ENCODE measurements at regions not wholly inside any gene's neighbourhood (a gene's known extent, or its start where the extent isn't known, plus 50 kb on each side); places are given as distances from the start of the nearest gene placed in this dataset.
"Not testable (repeated sequence)": the region's sequence is repeated elsewhere in the genome, so short reads cannot be mapped to it uniquely, and the experiment has no call there.

GRCh38 chr12:4158306-4158705 is 115.3 kb upstream of the CCND2 start:
- DNase-seq (ENCODE audit: low spot score) = no peak
- FAIRE-seq = no peak

- DNase-seq (ENCODE audit: low spot score) (no peak), FAIRE-seq (no peak)
Observed at GRCh38 chr12:4157122-4157521, 116.4 kb upstream of the CCND2 start.

- FAIRE-seq (no peak), DNase-seq (ENCODE audit: low spot score) (no peak)
Observed at GRCh38 chr12:4156317-4156716, 117.2 kb upstream of the CCND2 start.

GRCh38 chr12:4154672-4155225 is 118.8 kb upstream of the CCND2 start:
- FAIRE-seq = no peak
- no peak for DNase-seq (ENCODE audit: low spot score)

- FAIRE-seq (no peak), DNase-seq (ENCODE audit: low spot score) (no peak)
Observed at GRCh38 chr12:4153343-4153892, 120.1 kb upstream of the CCND2 start.

- DNase-seq (ENCODE audit: low spot score) (no peak), FAIRE-seq (no peak)
Observed at GRCh38 chr12:4152145-4152795, 121.3 kb upstream of the CCND2 start.

- FAIRE-seq = no peak
Observed at GRCh38 chr12:4151362-4152121, 122.0 kb upstream of the CCND2 start.

GRCh38 chr12:4150355-4150754 is 123.2 kb upstream of the CCND2 start:
- not testable (repeated sequence) for DNase-seq (ENCODE audit: low spot score); FAIRE-seq

More at GRCh38 chr12:4151362-4152121, 122.0 kb upstream of the CCND2 start:
- DNase-seq (ENCODE audit: low spot score) = no peak

GRCh38 chr12:4148418-4149056 is 125.0 kb upstream of the CCND2 start:
- FAIRE-seq (no peak), DNase-seq (ENCODE audit: low spot score) (no peak)

- DNase-seq (ENCODE audit: low spot score) (no peak), FAIRE-seq (no peak)
Observed at GRCh38 chr12:4147031-4147481, 126.5 kb upstream of the CCND2 start.

- FAIRE-seq = no peak
Observed at GRCh38 chr12:4145990-4146859, 127.3 kb upstream of the CCND2 start.

GRCh38 chr12:4144676-4145075 is 128.9 kb upstream of the CCND2 start:
- FAIRE-seq (no peak), DNase-seq (ENCODE audit: low spot score) (no peak)

More at GRCh38 chr12:4145990-4146859, 127.3 kb upstream of the CCND2 start:
- DNase-seq (ENCODE audit: low spot score) = no peak

- no peak for DNase-seq (ENCODE audit: low spot score)
- FAIRE-seq = no peak
Observed at GRCh38 chr12:4143896-4144295, 129.7 kb upstream of the CCND2 start.

- DNase-seq (ENCODE audit: low spot score) = no peak
- FAIRE-seq = no peak
Observed at GRCh38 chr12:4141348-4142270, 132.0 kb upstream of the CCND2 start.

GRCh38 chr12:4140581-4141301 is 132.8 kb upstream of the CCND2 start:
- FAIRE-seq (no peak), DNase-seq (ENCODE audit: low spot score) (no peak)

GRCh38 chr12:4139191-4139590 is 134.4 kb upstream of the CCND2 start:
- no peak for FAIRE-seq
- DNase-seq (ENCODE audit: low spot score) = no peak

GRCh38 chr12:4138532-4138931 is 135.0 kb upstream of the CCND2 start:
- FAIRE-seq; DNase-seq (ENCODE audit: low spot score): not testable (repeated sequence)

GRCh38 chr12:4138051-4138450 is 135.5 kb upstream of the CCND2 start:
- DNase-seq (ENCODE audit: low spot score) (no peak), FAIRE-seq (no peak)

GRCh38 chr12:4137441-4137840 is 136.1 kb upstream of the CCND2 start:
- no peak for FAIRE-seq
- DNase-seq (ENCODE audit: low spot score) = no peak

Measured in RCC 7860 (cell line).